Nephron (organoid): ENCODE measurements at regions not wholly inside any gene's neighbourhood (a gene's known extent, or its start where the extent isn't known, plus 50 kb on each side); places are given as distances from the start of the nearest gene placed in this dataset.

ENCODE experiments used
- H3K27ac Mint-ChIP-seq, 3 experiments: 2 replicates each; pipeline ENCODE4 v1.8.0; 2020; ENCODE audit warnings: mixed read lengths in 3 of 3, mild to moderate bottlenecking in 2 of 3, moderate library complexity in 1 of 3
- H3K27me3 Mint-ChIP-seq: 2 replicates; pipeline ENCODE4 v1.8.0; 2021; ENCODE audit warnings: low read depth, mild to moderate bottlenecking, moderate library complexity, mixed read lengths
- H3K36me3 Mint-ChIP-seq: 2 replicates; pipeline ENCODE4 v1.8.0; 2020; ENCODE audit warnings: low read depth, mixed read lengths
- H3K4me1 Mint-ChIP-seq: 2 replicates; pipeline ENCODE4 v1.8.0; 2020; ENCODE audit warnings: mixed read lengths
- H3K4me3 Mint-ChIP-seq, 3 experiments: 2 replicates each; pipeline ENCODE4 v1.8.0; 2020; ENCODE audit warnings: mild to moderate bottlenecking in 3 of 3, mixed read lengths in 3 of 3, moderate library complexity in 2 of 3
- H3K9me3 Mint-ChIP-seq: 2 replicates; pipeline ENCODE4 v1.8.0; 2020; ENCODE audit warnings: mixed read lengths
- TF ChIP-seq, protein P1 (sequence below), 3 experiments: fragments of 200-600 bp; sonication (generic); IDR thresholded peaks; one replicate each; pipeline ENCODE4 v1.5.0; 2021; ENCODE audit warnings: antibody characterized with exemption in 3 of 3; ENCODE audit not compliant: unreplicated experiment in 3 of 3

DNA sequence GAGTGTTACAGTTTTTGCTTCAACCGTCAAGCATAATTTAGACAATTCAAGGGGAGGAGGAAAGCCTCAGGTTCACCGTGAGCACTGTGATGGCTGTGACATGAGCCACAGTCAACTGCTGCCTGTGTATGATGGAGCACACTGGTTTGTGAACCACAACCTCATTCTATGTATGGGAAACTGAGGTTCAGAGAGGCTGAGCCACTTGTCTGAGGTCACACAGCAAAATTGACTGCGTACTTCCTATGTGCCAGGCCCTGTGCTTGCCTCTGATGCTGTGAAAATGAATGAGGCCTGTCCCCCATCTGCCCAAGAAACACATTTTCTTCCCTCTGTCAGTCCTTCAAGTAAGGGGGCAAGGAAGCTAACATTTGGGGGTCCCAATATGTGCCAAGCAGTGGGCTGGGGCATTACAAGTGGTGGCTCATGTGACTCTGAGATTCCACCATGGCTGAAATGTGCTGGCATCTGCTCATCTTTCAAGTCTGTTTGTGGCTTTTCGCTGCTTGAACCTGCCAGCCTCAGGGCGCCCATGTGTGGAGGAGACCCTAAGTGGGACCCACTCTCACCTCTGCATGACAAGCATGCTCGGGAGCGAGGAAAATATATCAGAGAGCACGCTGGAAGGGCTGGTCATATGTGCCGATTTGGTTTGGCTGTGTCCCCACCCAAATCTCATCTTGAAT, 79.7 kb downstream of the ADRA2C start:
- TF ChIP-seq, protein P1, sequence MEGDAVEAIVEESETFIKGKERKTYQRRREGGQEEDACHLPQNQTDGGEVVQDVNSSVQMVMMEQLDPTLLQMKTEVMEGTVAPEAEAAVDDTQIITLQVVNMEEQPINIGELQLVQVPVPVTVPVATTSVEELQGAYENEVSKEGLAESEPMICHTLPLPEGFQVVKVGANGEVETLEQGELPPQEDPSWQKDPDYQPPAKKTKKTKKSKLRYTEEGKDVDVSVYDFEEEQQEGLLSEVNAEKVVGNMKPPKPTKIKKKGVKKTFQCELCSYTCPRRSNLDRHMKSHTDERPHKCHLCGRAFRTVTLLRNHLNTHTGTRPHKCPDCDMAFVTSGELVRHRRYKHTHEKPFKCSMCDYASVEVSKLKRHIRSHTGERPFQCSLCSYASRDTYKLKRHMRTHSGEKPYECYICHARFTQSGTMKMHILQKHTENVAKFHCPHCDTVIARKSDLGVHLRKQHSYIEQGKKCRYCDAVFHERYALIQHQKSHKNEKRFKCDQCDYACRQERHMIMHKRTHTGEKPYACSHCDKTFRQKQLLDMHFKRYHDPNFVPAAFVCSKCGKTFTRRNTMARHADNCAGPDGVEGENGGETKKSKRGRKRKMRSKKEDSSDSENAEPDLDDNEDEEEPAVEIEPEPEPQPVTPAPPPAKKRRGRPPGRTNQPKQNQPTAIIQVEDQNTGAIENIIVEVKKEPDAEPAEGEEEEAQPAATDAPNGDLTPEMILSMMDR (IDR thresholded peaks at IDR 0.05; ENCODE audit: unreplicated experiment in 3 of 3) = no peak

DNA sequence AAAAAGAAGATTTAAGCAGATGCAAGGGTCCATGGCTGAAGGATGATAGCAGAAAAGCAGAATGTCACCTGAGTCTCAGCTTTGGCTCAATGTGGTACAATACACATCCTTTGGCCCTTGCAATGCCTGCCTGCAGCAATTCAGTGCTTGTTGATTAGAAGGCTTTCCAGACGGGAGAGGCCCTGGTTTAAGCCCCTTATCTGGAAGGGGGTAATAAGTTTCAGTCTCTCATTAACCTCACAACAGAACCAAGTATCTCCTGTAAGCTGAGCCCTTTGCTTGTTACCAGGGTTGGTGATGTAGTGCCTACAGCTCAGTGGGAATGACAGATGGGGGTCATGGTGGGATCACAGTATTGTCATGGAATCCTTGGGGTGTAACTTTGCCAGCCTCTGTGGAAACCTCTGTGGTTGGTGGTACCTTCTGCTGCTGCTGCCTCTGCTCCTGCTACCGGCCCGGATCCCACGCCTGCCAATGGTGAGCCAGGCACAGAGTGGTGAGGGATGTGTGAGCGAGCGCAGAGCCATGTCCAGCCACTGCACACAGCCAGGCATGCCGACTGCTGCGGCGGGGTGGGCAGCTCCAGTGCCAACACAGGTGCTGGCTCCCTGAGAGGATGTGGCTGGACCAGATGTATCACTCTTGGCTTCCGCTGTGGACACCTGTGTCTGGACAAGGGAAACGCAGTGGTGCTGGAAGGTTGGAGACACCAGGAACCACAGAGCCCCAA, 81.2 kb downstream of the ADRA2C start:
- peaks cover 6% of the 10 kb centered on the region for H3K9me3 Mint-ChIP-seq
- no peaks in the 10 kb centered on the region for H3K4me1 Mint-ChIP-seq
- TF ChIP-seq, protein P1 (IDR thresholded peaks at IDR 0.05; ENCODE audit: unreplicated experiment in 3 of 3) = no peak
- peaks cover 16% of the 10 kb centered on the region for H3K27me3 Mint-ChIP-seq
- H3K27ac Mint-ChIP-seq = no peak overlapping the region
- H3K4me3 Mint-ChIP-seq = no peak overlapping the region
- no peaks in the 10 kb centered on the region for H3K36me3 Mint-ChIP-seq

More for the DNA sequence above, 79.7 kb downstream of the ADRA2C start:
- H3K4me1 Mint-ChIP-seq = no peaks in the 10 kb centered on the region
- no peak overlapping the region for H3K27ac Mint-ChIP-seq
- peaks cover 18% of the 10 kb centered on the region for H3K27me3 Mint-ChIP-seq
- no peaks in the 10 kb centered on the region for H3K36me3 Mint-ChIP-seq
- peaks cover 6% of the 10 kb centered on the region for H3K9me3 Mint-ChIP-seq
- no peak overlapping the region for H3K4me3 Mint-ChIP-seq

DNA sequence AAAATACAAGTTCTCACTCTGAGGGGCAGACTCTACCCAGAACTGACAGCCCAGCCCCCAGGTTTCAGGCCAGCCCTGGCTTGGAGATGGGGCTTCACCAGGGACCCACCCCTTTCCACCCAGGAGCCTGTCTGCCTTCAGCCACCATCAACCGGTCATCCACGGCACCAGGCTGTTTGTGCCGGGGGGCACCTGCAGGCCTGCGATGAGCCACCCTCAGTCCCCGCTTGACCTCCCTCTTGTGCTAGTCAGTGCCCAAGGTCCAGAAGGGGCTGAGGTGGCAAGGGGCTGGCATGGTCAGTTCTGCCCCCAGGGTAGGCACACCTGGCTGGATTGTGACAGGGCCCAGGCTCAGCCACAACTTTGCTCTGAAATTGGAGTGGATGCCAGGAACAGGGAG, 82.1 kb downstream of the ADRA2C start:
- H3K36me3 Mint-ChIP-seq = no peaks in the 10 kb centered on the region
- TF ChIP-seq, protein P1 (IDR thresholded peaks at IDR 0.05; ENCODE audit: unreplicated experiment in 3 of 3) = no peak
- H3K9me3 Mint-ChIP-seq = peaks cover 6% of the 10 kb centered on the region
- H3K27me3 Mint-ChIP-seq = peaks cover 20% of the 10 kb centered on the region
- H3K4me1 Mint-ChIP-seq = no peaks in the 10 kb centered on the region
- no peak overlapping the region for H3K27ac Mint-ChIP-seq
- no peak overlapping the region for H3K4me3 Mint-ChIP-seq

DNA sequence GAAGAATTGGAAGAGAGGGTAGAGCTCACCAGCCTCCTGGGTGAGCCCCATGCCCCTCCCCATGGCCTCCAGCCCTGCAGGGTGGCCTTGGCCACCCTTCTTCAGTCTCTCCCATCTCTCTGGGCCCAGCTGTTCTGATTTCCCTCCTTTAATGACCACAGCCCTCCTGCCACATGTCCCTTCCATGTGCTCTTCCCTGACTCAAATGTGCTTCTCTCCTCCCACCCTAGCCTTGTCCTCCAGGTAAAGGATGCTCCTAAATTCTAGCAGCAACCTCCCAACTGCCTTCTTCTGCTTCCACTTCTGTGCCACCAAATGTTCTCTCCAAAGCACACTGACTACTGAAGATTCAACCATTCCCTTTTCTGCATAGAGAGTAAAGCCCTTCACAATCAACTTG, 83.0 kb downstream of the ADRA2C start:
- Mint-ChIP-seq H3K27ac (no peak overlapping the region), H3K4me3 (no peak overlapping the region), H3K4me1 (no peaks in the 10 kb centered on the region), H3K36me3 (no peaks in the 10 kb centered on the region), H3K9me3 (peaks cover 6% of the 10 kb centered on the region), H3K27me3 (peaks cover 26% of the 10 kb centered on the region)
- TF ChIP-seq, protein P1 (IDR thresholded peaks at IDR 0.05; ENCODE audit: unreplicated experiment in 3 of 3) = no peak

DNA sequence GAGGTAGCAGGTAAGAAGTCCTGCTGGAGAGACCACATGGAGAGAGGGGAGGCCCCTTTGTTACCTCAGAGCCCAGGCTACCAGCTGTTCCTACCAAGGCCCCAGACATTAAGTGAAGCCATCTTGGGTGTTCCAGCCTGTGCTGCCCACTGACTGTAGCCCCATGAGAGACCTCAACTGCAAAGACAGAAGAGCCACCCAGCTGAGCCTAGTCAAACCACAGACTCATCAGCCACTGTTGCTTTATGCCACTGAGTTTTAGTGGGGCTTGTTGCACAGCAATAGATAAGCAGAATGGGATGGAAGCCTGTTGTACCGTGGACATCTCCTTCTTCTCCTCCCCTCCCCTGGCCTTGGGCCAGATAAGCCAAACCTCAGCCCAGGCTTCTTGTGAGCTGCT, 83.9 kb downstream of the ADRA2C start:
- Mint-ChIP-seq H3K9me3 (peaks cover 6% of the 10 kb centered on the region), H3K27me3 (peaks cover 29% of the 10 kb centered on the region), H3K36me3 (no peaks in the 10 kb centered on the region), H3K27ac (no peak overlapping the region), H3K4me3 (no peak overlapping the region), H3K4me1 (no peaks in the 10 kb centered on the region)
- TF ChIP-seq, protein P1 (IDR thresholded peaks at IDR 0.05; ENCODE audit: unreplicated experiment in 3 of 3) = no peak
